Uterus (tissue), 3 donors: ENCODE measurements at regions not wholly inside any gene's neighbourhood (a gene's known extent, or its start where the extent isn't known, plus 50 kb on each side); places are given as distances from the start of the nearest gene placed in this dataset.

Experiments used
- DNase-seq, 2 donors: peaks; one replicate each; pipeline ENCODE4 v3.0.0-alpha.2; 2019 to 2020
- H3K27ac ChIP-seq, 2 donors: fragments of 200-600 bp; sonication (generic); 1 replicate in 1 of 2; 2 replicates in 1 of 2; pipeline ENCODE4 v1.5.1; 2016 to 2018
- H3K27me3 ChIP-seq, 2 donors: fragments of 200-600 bp; sonication (generic); one replicate each; pipeline ENCODE4 v1.5.1; 2018 to 2019; ENCODE audit warnings: control low read depth in 1 of 2
- H3K36me3 ChIP-seq, 2 donors: fragments of 200-600 bp; sonication (generic); one replicate each; pipeline ENCODE4 v1.5.1; 2019; ENCODE audit warnings: control low read depth in 1 of 2
- H3K4me1 ChIP-seq, 2 donors: fragments of 200-600 bp; sonication (generic); one replicate each; pipeline ENCODE4 v1.5.1; 2018 to 2019; ENCODE audit warnings: control low read depth in 1 of 2
- H3K4me3 ChIP-seq, 2 donors: fragments of 200-600 bp; sonication (generic); 1 replicate in 1 of 2; 2 replicates in 1 of 2; pipeline ENCODE4 v1.5.1; 2018 to 2019; ENCODE audit warnings: mild to moderate bottlenecking in 1 of 2
- H3K9me3 ChIP-seq, 2 donors: fragments of 200-600 bp; sonication (generic); one replicate each; pipeline ENCODE4 v1.5.1; 2019; ENCODE audit warnings: control low read depth in 1 of 2
- CTCF ChIP-seq, 4 experiments: fragments of 200-600 bp in 2 of 4; fragments of 450-650 bp in 2 of 4; sonication (generic) in 2 of 4; IDR thresholded peaks; one replicate each; pipeline ENCODE4 v1.5.1; 2016 to 2019; ENCODE audit warnings: antibody characterized with exemption in 4 of 4, mild to moderate bottlenecking in 2 of 4, moderate library complexity in 1 of 4
- POLR2A ChIP-seq, 2 donors: fragments of 450-650 bp; IDR thresholded peaks; one replicate each; pipeline ENCODE4 v1.6.1; 2016; ENCODE audit warnings: antibody characterized with exemption in 2 of 2, mild to moderate bottlenecking in 1 of 2, moderate library complexity in 1 of 2
- intact Hi-C: fragments of 100-400 bp; cut with DNase I; formaldehyde crosslinking; loops from one replicate; pipeline ENCODE4 v1.15.1; 2023; ENCODE audit warnings: low total_unique reads
- donor health status: DM: yes; HTN: yes; CAD: no.

- Histone ChIP-seq H3K27ac (no peak overlapping the region), H3K4me1 (no peaks in the 10 kb centered on the region), H3K9me3 (peaks cover 0 to 5% of the 10 kb centered on the region in 2 donors), H3K36me3 (no peaks in the 10 kb centered on the region), H3K4me3 (no peak overlapping the region), H3K27me3 (no peaks in the 10 kb centered on the region)
- no peak for DNase-seq
- TF ChIP-seq POLR2A (IDR thresholded peaks at IDR 0.05) (no peak), CTCF (IDR thresholded peaks at IDR 0.05) (no peak)
- intact Hi-C loops = no loop called here
Observed at GRCh38 chr15:31901501-31901900, 128.8 kb upstream of the CHRNA7 start.

- H3K27me3 ChIP-seq = no peaks in the 10 kb centered on the region
- intact Hi-C loops = no loop called here
- H3K27ac ChIP-seq = no peak overlapping the region
- TF ChIP-seq CTCF (IDR thresholded peaks at IDR 0.05) (no peak), POLR2A (IDR thresholded peaks at IDR 0.05) (no peak)
- no peaks in the 10 kb centered on the region for H3K4me1 ChIP-seq
- H3K9me3 ChIP-seq = no peaks in the 10 kb centered on the region
- H3K36me3 ChIP-seq = no peaks in the 10 kb centered on the region
- no peak for DNase-seq
- H3K4me3 ChIP-seq = no peak overlapping the region
Observed at GRCh38 chr15:31905054-31905453, 125.3 kb upstream of the CHRNA7 start.

- DNase-seq = no peak
- Histone ChIP-seq H3K27ac (no peak overlapping the region), H3K4me1 (no peaks in the 10 kb centered on the region), H3K9me3 (no peaks in the 10 kb centered on the region), H3K36me3 (no peaks in the 10 kb centered on the region), H3K27me3 (no peaks in the 10 kb centered on the region), H3K4me3 (no peak overlapping the region)
- intact Hi-C loops = no loop called here
- TF ChIP-seq POLR2A (IDR thresholded peaks at IDR 0.05) (no peak), CTCF (IDR thresholded peaks at IDR 0.05) (no peak)
Observed at GRCh38 chr15:31925541-31925940, 104.8 kb upstream of the CHRNA7 start.

- Histone ChIP-seq H3K4me3 (no peak overlapping the region), H3K4me1 (no peaks in the 10 kb centered on the region), H3K9me3 (no peaks in the 10 kb centered on the region), H3K27me3 (no peaks in the 10 kb centered on the region), H3K27ac (no peak overlapping the region), H3K36me3 (no peaks in the 10 kb centered on the region)
- no peak for TF ChIP-seq POLR2A (IDR thresholded peaks at IDR 0.05)
- TF ChIP-seq CTCF (IDR thresholded peaks at IDR 0.05) = no peak
- DNase-seq = no peak
- intact Hi-C loops = no loop called here
Observed at GRCh38 chr15:31930967-31931366, 99.3 kb upstream of the CHRNA7 start.

GRCh38 chr15:31932576-31932975 lies 97.7 kb upstream of the CHRNA7 start:
- Histone ChIP-seq H3K27ac (no peak overlapping the region), H3K4me1 (no peaks in the 10 kb centered on the region), H3K36me3 (no peaks in the 10 kb centered on the region), H3K4me3 (no peak overlapping the region), H3K9me3 (no peaks in the 10 kb centered on the region), H3K27me3 (no peaks in the 10 kb centered on the region)
- DNase-seq = no peak
- TF ChIP-seq POLR2A (IDR thresholded peaks at IDR 0.05) (no peak), CTCF (IDR thresholded peaks at IDR 0.05) (no peak)
- intact Hi-C loops = no loop called here
